HEK293 (cell line): ENCODE measurements at regions not wholly inside any gene's neighbourhood (a gene's known extent, or its start where the extent isn't known, plus 50 kb on each side); places are given as distances from the start of the nearest gene placed in this dataset.

Experiments used
- CTCF ChIA-PET: fragments of 350-600 bp; formaldehyde crosslinking; extraction: SDS; loops from one replicate; lab custom pipeline; 2021; ENCODE audit warnings: antibody characterized with exemption; lab: Yijun Ruan, JAX
- POLR2A ChIA-PET: fragments of 300-600 bp; formaldehyde crosslinking; extraction: SDS; loops from one replicate; lab custom pipeline; 2020; ENCODE audit warnings: antibody characterized with exemption, inconsistent platforms; lab: Yijun Ruan, JAX
- H3K27ac ChIP-seq: fragments of 200-500 bp; sonication (Bioruptor generic); 2 replicates; pipeline ENCODE4 v1.5.1; 2014; ENCODE audit warnings: low read depth, low read length, control low read depth, inconsistent platforms; ENCODE audit errors: extremely low read depth
- H3K36me3 ChIP-seq, 2 experiments: fragments of 200-500 bp in 1 of 2; sonication (Bioruptor generic) in 1 of 2; 1 replicate in 1 of 2; 2 replicates in 1 of 2; pipeline ENCODE4 v1.5.1; 2014 to 2017; ENCODE audit warnings: inconsistent platforms in 2 of 2, low read length in 2 of 2; ENCODE audit not compliant: control insufficient read depth in 2 of 2, insufficient read depth in 1 of 2
- H3K4me1 ChIP-seq: fragments of 200-500 bp; sonication (Bioruptor generic); 2 replicates; pipeline ENCODE4 v1.5.1; 2014; ENCODE audit warnings: mild to moderate bottlenecking, low read length, inconsistent platforms; ENCODE audit not compliant: control insufficient read depth, insufficient read depth
- H3K4me3 ChIP-seq: 2 replicates; pipeline ENCODE4 v1.5.1; 2011; ENCODE audit warnings: low read depth, mild to moderate bottlenecking, control low read depth, low read length, moderate library complexity
- H3K9me3 ChIP-seq: fragments of 200-500 bp; sonication (Bioruptor generic); 2 replicates; pipeline ENCODE4 v1.5.1; 2014; ENCODE audit warnings: low read depth, low read length, inconsistent platforms; ENCODE audit not compliant: control insufficient read depth, insufficient read depth
- BCL11A ChIP-seq: fragments of 450-650 bp; formaldehyde crosslinking; IDR thresholded peaks from 2 replicates; pipeline ENCODE4 v1.5.1; 2016; ENCODE audit warnings: low read depth, missing biosample characterization, missing genetic modification characterization
- GLIS1 ChIP-seq: fragments of 450-650 bp; formaldehyde crosslinking; IDR thresholded peaks from 2 replicates; pipeline ENCODE4 v1.5.1; 2016; ENCODE audit warnings: missing biosample characterization, missing genetic modification characterization
- HOXA7 ChIP-seq: sonication (generic); formaldehyde crosslinking; IDR thresholded peaks from 2 replicates; pipeline ENCODE4 v1.8.1; 2022; ENCODE audit warnings: missing genetic modification reagents, borderline replicate concordance
- PRDM1 ChIP-seq: fragments of 450-650 bp; formaldehyde crosslinking; IDR thresholded peaks from 2 replicates; pipeline ENCODE4; 2016; ENCODE audit warnings: missing biosample characterization, missing genetic modification characterization
- SALL2 ChIP-seq: fragments of 450-650 bp; formaldehyde crosslinking; IDR thresholded peaks from 2 replicates; pipeline ENCODE4 v1.5.0; 2017; ENCODE audit warnings: missing biosample characterization, mild to moderate bottlenecking, missing genetic modification characterization, borderline replicate concordance
- TSHZ1 ChIP-seq: fragments of 450-650 bp; formaldehyde crosslinking; IDR thresholded peaks from 2 replicates; pipeline ENCODE4 v1.5.1; 2016; ENCODE audit warnings: missing biosample characterization, missing genetic modification characterization, borderline replicate concordance
- ZFP69B ChIP-seq: fragments of 450-650 bp; formaldehyde crosslinking; IDR thresholded peaks from 2 replicates; pipeline ENCODE4 v1.5.1; 2016; ENCODE audit warnings: missing biosample characterization, missing genetic modification characterization
- ZNF148 ChIP-seq: fragments of 450-650 bp; formaldehyde crosslinking; IDR thresholded peaks from 2 replicates; pipeline ENCODE4 v1.5.0; 2017; ENCODE audit warnings: missing biosample characterization, missing genetic modification characterization, borderline replicate concordance
- ZNF311 ChIP-seq: fragments of 450-650 bp; formaldehyde crosslinking; IDR thresholded peaks from 2 replicates; pipeline ENCODE4 v1.5.1; 2017; ENCODE audit warnings: missing biosample characterization, missing genetic modification characterization, borderline replicate concordance
- ZNF366 ChIP-seq: fragments of 450-650 bp; formaldehyde crosslinking; conservative IDR thresholded peaks from 2 replicates; pipeline ENCODE4 v1.5.1; 2016; ENCODE audit warnings: missing biosample characterization, missing genetic modification characterization
- ZNF610 ChIP-seq: fragments of 450-650 bp; formaldehyde crosslinking; IDR thresholded peaks from 2 replicates; pipeline ENCODE4 v1.5.1; 2016; ENCODE audit warnings: missing biosample characterization, missing genetic modification characterization, borderline replicate concordance
- ZNF747 ChIP-seq: fragments of 450-650 bp; formaldehyde crosslinking; IDR thresholded peaks from 2 replicates; pipeline ENCODE4 v1.5.1; 2016; ENCODE audit warnings: missing biosample characterization, missing genetic modification characterization
- ZSCAN16 ChIP-seq: fragments of 450-650 bp; formaldehyde crosslinking; IDR thresholded peaks from 2 replicates; pipeline ENCODE4 v1.5.1; 2016; ENCODE audit warnings: missing biosample characterization, missing genetic modification characterization
- ZSCAN30 ChIP-seq: fragments of 450-650 bp; IDR thresholded peaks from 2 replicates; pipeline ENCODE4 v1.5.1; 2018; ENCODE audit warnings: missing biosample characterization, mild to moderate bottlenecking, missing genetic modification characterization, moderate library complexity
- TF ChIP-seq, protein P1 (sequence below): fragments of 450-650 bp; formaldehyde crosslinking; IDR thresholded peaks from 2 replicates; pipeline ENCODE4 v1.5.1; 2017; ENCODE audit warnings: missing biosample characterization, missing genetic modification characterization
- TF ChIP-seq, protein P2 (sequence below): fragments of 450-650 bp; formaldehyde crosslinking; IDR thresholded peaks from 2 replicates; pipeline ENCODE4 v1.5.1; 2016; ENCODE audit warnings: missing biosample characterization, missing genetic modification characterization

DNA sequence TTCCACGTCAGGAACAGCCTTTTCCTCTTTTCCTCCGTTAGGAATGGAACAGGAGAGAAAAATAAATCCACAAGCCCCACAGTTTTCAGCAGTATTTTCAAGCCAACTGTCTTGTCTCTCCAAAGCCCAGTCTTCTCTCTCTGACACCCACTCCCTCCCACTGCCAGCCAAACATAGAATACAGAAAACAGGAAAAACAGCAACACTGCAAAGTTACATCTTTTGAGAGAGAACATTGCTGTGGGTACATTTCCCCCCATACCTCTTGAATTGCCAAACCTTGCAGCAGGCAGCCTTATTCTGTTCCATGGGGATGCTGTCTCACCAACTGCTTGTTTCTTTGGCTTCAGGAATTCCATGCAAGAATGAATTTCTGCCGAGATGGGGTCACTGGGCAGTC, 355.7 kb upstream of the UMPS start:
- Histone ChIP-seq H3K27ac (no peak overlapping the region), H3K4me3 (no peak overlapping the region), H3K36me3 (no peaks in the 10 kb centered on the region), H3K9me3 (no peaks in the 10 kb centered on the region), H3K4me1 (no peaks in the 10 kb centered on the region)
- ChIA-PET CTCF (interaction anchor here (0.6 kb wide), 1 partner anchor 40 kb away, joined by 3 read pairs; no protein-coding TSS in a partner anchor), POLR2A (no interaction called here)
- TF ChIP-seq GLIS1 (tag by site-specific recombination) (no peak), ZNF311 (tag by site-specific recombination) (no peak), ZSCAN16 (tag by site-specific recombination) (no peak), HOXA7 (CRISPR knock-in tag) (no peak), ZNF747 (tag by site-specific recombination) (no peak), BCL11A (tag by site-specific recombination) (no peak), PRDM1 (tag by site-specific recombination) (no peak), SALL2 (tag by site-specific recombination) (no peak)

DNA sequence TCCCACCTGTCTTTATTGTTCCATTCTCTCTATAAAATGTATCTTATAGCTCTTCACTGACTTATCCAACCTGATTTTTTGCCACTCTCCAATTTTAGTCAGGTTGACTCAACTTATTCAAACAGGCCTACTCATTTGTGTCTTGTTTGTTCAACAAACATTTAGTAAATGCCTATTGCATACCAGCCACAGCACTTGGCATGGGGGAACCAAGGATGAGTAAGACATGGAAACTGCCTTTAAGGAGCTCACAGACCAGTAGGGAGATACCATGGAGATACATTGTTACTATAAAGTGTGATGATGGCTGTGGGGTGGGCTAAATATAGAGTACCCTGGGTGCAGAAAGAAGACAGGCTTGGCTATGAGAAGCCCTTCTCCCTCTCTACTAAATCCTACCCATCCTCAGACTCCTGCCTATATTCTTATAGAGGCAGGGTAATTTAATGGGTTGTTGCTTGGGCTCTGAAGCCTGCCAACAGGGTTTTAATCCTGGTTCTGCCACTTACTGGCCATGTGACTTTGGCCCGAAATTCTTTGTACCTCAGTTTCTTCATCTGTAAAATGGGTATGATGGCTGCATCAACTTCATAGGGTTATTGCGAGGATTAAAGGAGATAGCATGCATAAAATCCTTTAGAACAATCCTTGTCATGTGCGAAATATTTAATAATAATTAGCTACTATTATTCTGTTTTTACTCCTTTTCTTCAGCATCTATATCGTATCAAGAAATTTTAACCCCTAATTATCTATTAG, 348.5 kb upstream of the UMPS start:
- H3K4me3 ChIP-seq = no peak overlapping the region
- TF ChIP-seq ZNF366 (tag by site-specific recombination) = no peak
- TF ChIP-seq, all 188 proteins: peak for 0
- no peaks in the 10 kb centered on the region for H3K9me3 ChIP-seq
- no peak overlapping the region for H3K27ac ChIP-seq
- H3K4me1 ChIP-seq = no peaks in the 10 kb centered on the region
- ChIA-PET POLR2A (no interaction called here), CTCF (interaction anchor here (0.6 kb wide), 1 partner anchor 348 kb away, joined by 3 read pairs; no protein-coding TSS in a partner anchor)
- no peaks in the 10 kb centered on the region for H3K36me3 ChIP-seq

DNA sequence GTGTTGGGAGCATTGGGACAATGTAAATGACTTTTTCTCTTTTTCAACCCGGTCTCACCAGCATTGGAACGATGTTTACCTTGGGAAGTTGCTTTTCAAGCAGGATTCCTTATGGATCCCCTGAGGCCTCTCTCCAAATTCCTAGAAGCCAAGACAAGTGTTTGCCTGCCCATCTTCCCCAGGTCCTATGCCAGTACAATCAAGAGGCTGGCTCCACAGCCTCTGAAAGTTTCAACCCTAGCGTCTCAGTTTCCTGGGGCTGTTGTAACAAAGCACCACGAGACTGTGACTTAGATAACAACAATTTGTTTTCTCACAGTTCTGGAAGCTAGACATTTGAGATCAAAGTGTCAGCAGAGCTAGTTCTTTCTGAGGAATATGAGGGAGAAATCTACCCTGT, 347.2 kb upstream of the UMPS start:
- no peaks in the 10 kb centered on the region for H3K4me1 ChIP-seq
- H3K27ac ChIP-seq = no peak overlapping the region
- CTCF ChIA-PET = no interaction called here
- H3K36me3 ChIP-seq = no peaks in the 10 kb centered on the region
- no peak for TF ChIP-seq TSHZ1 (tag by site-specific recombination)
- TF ChIP-seq, protein P1, sequence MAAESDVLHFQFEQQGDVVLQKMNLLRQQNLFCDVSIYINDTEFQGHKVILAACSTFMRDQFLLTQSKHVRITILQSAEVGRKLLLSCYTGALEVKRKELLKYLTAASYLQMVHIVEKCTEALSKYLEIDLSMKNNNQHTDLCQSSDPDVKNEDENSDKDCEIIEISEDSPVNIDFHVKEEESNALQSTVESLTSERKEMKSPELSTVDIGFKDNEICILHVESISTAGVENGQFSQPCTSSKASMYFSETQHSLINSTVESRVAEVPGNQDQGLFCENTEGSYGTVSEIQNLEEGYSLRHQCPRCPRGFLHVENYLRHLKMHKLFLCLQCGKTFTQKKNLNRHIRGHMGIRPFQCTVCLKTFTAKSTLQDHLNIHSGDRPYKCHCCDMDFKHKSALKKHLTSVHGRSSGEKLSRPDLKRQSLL (tag by site-specific recombination) = no peak
- TF ChIP-seq ZSCAN30 (tag by site-specific recombination) = no peak
- TF ChIP-seq, protein P2, sequence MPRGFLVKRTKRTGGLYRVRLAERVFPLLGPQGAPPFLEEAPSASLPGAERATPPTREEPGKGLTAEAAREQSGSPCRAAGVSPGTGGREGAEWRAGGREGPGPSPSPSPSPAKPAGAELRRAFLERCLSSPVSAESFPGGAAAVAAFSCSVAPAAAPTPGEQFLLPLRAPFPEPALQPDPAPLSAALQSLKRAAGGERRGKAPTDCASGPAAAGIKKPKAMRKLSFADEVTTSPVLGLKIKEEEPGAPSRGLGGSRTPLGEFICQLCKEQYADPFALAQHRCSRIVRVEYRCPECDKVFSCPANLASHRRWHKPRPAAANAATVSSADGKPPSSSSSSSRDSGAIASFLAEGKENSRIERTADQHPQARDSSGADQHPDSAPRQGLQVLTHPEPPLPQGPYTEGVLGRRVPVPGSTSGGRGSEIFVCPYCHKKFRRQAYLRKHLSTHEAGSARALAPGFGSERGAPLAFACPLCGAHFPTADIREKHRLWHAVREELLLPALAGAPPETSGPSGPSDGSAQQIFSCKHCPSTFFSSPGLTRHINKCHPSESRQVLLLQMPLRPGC = no peak
- no peak for TF ChIP-seq ZNF610 (tag by site-specific recombination)
- TF ChIP-seq ZFP69B (tag by site-specific recombination) = no peak
- no peak for TF ChIP-seq ZNF366 (tag by site-specific recombination)
- TF ChIP-seq ZNF148 (tag by site-specific recombination) = no peak
- TF ChIP-seq, all 188 proteins: peak for 0
- POLR2A ChIA-PET = no interaction called here
- Histone ChIP-seq H3K4me3 (no peak overlapping the region), H3K9me3 (no peaks in the 10 kb centered on the region)
